ENCODE measurements at regions not wholly inside any gene's neighbourhood (a gene's known extent, or its start where the extent isn't known, plus 50 kb on each side); places are given as distances from the start of the nearest gene placed in this dataset.
"Not testable (repeated sequence)": the region's sequence is repeated elsewhere in the genome, so short reads cannot be mapped to it uniquely, and the experiment has no call there.

DNA sequence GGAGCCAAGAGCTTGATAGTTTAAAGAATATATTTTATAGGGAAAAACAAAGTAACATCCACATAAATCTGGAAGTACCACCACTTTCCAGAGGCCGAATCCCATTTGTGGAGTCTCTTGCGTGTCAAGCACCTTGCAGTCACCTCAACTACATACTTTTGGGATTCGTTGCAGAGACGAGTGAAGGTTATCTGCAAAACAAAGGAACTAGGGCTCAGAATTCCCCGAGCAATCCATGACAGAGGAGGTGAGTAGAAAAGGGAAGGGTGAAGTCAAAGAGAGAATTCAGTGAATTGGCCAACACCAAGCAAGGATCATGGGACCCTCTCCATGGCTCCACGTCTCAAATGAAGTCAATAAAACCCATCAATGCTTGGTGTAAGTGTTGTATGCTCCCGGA, 80.3 kb downstream of the UNC93B1 start:
- not testable (repeated sequence) for TF ChIP-seq EP300 (IDR thresholded peaks at IDR 0.05; ENCODE audit: borderline replicate concordance in 1 of 2, low read depth in 2 of 2, low read length in 2 of 2); MAFK (IDR thresholded peaks at IDR 0.05; ENCODE audit: low read depth, low read length)

Measured in H1 (cell line).